GM21360 (cell line): ENCODE measurements at regions not wholly inside any gene's neighbourhood (a gene's known extent, or its start where the extent isn't known, plus 50 kb on each side); places are given as distances from the start of the nearest gene placed in this dataset.
"Not testable (repeated sequence)": the region's sequence is repeated elsewhere in the genome, so short reads cannot be mapped to it uniquely, and the experiment has no call there.

Experiments used
- ATAC-seq: cut with Tn5 transposase; IDR thresholded peaks from one replicate; pipeline ENCODE4 v1.9.1; 2021; ENCODE audit warnings: mild to moderate bottlenecking, moderate library complexity; ENCODE audit not compliant: unreplicated experiment

DNA sequence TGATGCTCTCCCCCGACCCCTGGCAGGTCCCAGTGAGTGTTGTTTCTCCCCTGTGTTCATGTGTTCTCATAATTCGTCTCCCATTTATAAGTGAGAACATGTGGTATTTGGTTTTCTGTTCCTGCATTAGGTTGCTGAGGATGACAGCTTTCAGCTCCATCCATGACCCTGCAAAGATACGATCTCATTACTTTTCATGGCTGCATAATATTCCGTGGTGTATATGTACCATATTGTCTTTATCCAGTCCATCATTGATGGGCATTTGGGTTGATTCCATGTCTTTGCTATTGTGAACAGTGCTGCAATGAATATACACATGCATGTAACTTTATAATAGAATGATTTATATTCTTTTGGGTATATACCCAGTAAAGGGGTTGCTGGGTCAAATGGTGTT is 321.5 kb downstream of the EMP1 start:
- not testable (repeated sequence) for ATAC-seq

DNA sequence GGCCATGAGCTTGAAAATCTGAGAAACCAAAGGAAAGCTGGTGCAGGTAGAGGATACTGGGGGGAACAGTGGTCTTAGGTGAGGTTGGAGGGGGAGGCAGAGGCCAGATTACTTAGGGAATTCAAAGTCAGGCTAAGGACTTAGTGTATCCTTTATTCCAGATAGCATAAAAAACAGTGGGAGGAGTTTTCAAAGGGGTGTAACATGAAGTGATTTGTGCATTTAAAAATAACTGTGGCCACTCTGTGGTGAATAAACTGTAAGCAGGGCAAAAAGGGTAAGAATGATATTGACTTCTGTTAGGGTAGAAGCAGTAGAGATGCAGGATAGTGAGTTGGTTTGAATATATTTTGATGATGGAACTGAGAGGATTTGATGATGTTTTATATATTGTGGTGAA is 313.2 kb downstream of the EMP1 start:
- no peak for ATAC-seq

DNA sequence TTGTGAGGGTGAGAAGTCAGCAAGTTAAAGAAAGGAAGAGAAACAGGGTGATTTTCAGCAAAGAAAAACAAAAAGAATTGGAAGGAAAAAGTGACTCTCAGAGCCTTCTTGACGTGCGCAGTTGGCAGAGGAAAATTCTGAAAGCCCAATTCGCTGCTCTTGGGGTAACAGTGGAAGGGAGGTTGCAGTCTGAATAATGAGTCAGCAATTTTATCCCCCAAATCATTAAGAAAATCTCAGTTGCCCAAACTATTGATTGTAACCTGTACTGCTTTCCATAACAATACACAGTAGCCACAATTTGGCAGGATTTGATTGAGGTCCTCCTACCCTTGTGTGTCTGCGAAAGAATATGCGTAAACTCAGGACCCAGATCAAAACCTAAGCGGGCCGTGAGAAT is 309.1 kb downstream of the EMP1 start:
- ATAC-seq, result no peak

- no peak for ATAC-seq
These were observed 308.7 kb downstream of the EMP1 start for GRCh38 chr12:13505224-13505623.

DNA sequence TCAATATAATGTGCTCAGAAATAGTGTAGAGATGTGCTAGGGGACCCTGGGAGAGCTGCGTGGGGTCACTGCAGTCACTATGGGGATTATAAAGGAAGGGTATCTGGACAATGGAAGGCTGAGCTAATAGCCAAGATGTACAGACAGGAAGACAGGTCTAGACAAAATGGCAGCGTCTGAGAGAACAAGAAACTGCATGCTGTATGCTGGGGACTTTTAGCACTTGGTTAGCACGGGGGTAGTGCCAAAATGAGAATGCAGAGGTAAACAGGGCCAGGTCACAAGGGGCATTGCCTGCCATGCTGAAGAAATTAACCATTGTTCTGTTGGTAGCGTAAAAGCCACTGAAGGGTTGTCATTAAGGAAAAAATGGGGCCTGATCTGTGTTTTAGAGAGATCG is 308.2 kb downstream of the EMP1 start:
- no peak for ATAC-seq

- ATAC-seq, result no peak
These were observed 307.5 kb downstream of the EMP1 start for GRCh38 chr12:13504074-13504473.

DNA sequence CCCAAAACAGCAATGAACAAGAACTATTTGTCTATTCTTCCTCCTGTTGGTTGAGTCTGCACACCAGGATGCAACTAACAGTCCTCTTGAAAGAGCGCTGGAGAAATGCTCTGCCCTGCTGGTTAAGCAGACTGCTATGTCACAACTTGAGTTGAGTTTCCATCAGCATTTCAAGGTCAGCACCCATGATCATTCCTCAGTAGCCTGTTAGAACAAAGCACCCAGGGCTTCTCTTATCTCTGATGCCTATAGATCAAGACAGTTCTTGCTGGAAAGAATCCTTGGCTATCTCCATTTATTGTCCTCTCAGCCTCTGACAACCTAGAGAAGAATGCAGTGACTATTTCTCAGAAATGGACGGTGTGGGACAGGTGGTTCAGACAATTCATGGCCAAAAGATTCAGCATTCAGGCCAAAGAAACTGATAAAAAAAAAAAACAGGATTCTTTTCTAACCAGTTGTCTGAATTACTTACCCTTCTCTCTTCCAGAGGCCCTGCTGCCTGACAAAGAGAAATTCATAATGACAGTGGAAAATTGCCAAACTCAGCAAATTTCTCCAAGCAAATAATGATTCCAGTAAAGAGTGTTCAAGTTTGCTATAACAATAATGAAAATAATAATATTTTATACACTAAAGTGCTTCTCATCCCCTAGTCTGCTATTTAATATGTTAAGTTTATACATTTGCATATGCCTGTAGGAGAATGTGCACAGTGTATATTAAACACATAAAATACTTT is 306.7 kb downstream of the EMP1 start:
- ATAC-seq, result no peak

- ATAC-seq, result no peak
These were observed 302.5 kb downstream of the EMP1 start for GRCh38 chr12:13499008-13499407.

DNA sequence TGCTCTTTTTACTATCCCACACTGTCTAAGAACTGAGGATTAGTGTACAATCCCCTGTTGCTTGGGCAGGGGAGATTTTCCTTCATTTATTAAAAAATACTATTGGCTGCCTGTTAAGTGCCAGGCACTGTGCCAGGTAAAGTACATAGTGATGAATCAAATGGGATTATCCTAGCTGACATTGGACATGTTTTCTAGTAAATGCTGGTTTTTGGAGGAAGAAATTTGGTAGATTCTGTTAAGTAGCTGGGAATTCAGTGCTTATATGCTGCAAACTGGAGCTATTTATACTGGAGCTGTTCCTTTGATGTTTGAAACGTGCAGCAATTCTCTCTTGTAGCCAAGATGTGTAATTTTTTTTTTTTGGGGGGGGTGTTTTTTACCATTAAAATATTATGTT is 299.6 kb downstream of the EMP1 start:
- no peak for ATAC-seq

GRCh38 chr12:13489246-13489645 is 292.7 kb downstream of the EMP1 start:
- no peak for ATAC-seq

DNA sequence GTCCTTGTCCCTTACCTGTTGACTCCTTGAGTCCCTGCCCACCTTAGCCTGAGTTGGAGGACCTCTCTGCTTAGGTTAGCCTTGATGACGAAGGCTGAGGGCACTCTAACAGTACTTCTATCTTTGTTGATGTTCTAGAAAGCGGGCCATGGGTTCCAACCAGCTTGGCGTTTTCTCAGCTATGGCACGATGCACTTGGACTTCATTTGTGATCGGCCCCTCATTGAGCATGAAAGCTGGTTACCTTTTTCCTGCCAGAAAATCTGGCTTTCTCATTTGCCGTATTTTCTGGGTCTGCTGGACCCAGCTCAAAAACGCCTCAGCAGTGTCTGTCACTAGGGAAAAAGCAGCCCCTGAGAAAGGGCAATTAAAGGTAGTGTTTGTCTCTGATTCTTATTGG is 290.8 kb downstream of the EMP1 start:
- ATAC-seq, result no peak

- no peak for ATAC-seq
These were observed 290.3 kb downstream of the EMP1 start for GRCh38 chr12:13486794-13487193.

DNA sequence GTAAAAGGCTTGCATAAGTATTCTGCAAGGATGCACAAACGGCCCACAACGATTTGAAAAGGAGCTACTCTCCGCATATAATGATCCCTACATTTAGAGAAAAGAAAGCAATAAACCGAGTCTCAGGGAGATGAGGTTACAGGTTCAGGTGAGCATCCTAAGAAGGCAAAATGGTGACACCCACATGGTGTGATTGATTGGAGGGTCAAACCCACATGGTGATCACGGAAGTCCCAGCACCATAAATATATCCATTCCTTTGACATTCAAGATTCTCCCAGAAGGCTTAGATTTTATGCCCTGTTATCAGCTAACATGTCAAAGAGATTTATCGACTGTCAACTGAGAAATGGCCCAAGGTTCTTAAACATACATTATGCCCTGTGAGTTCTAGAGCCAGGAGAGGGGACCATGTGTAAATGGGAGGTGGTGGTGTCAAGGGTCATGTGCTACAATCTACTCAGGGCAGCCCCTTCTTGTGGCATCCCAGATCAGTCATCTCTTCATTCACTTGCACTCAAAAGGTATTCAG is 282.2 kb downstream of the EMP1 start:
- ATAC-seq, result no peak

GRCh38 chr12:13474381-13474780 is 277.9 kb downstream of the EMP1 start:
- no peak for ATAC-seq

DNA sequence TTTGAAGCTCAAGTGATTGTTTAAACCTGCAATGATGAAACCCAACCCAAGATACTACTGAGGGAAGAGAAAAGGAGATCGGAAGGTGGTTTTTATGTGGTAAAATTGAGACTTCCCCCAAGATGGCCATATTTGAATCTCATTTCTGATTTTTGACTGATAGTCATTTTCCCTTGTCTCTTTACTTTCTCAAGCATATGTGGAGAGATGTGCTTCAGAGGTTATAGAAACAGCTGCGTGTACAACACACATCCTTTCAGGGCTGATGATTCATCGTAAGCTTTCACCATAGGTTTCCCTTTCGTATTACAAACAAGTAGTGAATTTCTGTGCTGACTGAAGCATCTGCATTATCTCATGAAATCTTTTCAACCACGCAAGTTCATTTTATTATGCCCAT is 276.2 kb downstream of the EMP1 start:
- peak; percentile 98 for ATAC-seq

- no peak for ATAC-seq
These were observed 274.9 kb downstream of the EMP1 start for GRCh38 chr12:13471471-13471870.

DNA sequence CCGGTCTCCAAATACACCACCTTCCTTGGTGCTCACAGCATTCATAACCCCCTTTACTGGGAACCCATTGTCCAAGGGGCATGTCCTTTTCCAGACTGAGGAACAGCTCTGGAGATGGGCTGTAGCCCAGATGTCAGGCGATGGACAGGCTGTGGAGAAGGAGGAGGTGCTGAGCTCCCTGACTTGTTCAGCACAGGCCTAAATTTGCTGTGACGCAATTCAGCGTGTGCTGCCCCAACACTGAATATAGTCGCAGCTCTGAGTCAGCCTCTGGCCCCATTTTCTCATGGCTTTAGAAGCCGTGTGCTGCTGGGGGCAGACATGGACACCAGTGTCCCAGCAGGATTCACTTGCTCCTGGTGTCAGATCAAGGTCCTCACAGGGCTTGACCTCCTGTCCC is 269.1 kb downstream of the EMP1 start:
- ATAC-seq, result no peak

- no peak for ATAC-seq
These were observed 266.7 kb downstream of the EMP1 start for GRCh38 chr12:13463189-13463588.

DNA sequence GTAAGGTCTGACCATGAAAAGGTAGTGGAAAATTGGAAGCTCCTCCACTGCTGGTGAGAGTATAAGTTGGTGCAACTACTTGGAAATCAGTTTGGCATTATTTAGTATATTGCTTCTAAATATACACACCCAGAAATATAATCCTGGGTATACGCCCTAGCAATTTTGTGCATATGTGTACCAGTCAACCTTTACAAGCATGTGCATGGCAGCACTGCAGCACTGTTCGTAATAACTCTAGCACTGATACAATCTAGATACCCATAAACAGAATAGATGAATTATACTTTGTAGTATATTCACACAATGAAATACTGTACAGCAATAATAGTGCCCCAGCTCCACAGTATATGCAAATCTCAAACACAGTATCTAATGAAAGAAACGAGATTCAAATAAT is 265.9 kb downstream of the EMP1 start:
- no peak for ATAC-seq

DNA sequence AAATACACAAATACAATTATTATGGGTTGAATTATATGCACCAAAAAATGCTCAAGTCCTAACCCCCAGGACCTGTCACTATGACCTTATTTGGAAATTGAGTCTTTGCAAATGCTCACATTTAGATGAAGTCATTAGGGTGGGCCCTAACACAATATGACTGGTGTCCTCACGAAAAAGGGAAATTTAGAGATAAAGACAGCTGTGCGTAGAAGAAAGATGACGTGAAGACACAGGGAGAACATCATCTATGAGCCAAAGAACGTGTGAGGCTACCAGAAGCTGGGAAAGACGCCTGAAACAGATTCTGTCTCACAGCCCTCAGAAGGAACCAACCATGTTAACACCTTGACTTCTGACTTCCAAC is 259.2 kb downstream of the EMP1 start:
- no peak for ATAC-seq

DNA sequence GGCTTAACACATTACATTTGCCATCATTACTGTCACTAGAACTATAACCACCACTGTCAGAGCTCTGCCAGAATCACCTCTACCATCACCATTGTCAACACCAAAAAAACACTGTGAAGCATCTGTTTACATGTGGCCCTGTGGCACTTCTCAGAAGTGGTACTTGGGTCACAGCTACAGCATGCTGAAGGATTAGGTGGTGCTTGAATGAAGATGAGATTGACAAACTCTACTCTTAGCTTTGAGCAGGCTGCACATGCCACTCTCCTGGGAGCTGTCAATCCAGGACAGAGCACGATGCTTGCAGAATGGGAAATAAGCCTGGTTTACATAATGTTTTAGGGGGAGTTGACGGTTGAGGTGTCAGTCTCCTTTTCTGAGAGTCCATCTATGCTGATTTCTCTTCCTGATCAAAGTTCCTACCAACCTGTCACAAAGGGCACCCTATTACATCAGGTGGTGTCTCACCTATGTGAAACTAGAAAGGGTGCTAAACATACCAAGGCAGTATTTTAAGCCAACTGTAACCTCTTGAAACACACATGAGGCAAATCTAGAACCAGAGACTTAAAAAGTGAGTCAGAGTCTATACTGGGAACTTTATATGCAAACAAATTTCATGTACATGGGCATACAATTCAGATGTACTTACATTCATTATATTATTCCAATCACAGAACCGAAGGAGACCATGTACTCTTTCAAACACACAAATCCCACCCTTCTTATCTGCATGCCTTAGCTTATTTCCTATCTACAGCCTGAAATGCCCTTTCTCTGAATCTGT is 258.7 kb downstream of the EMP1 start:
- ATAC-seq, result no peak

DNA sequence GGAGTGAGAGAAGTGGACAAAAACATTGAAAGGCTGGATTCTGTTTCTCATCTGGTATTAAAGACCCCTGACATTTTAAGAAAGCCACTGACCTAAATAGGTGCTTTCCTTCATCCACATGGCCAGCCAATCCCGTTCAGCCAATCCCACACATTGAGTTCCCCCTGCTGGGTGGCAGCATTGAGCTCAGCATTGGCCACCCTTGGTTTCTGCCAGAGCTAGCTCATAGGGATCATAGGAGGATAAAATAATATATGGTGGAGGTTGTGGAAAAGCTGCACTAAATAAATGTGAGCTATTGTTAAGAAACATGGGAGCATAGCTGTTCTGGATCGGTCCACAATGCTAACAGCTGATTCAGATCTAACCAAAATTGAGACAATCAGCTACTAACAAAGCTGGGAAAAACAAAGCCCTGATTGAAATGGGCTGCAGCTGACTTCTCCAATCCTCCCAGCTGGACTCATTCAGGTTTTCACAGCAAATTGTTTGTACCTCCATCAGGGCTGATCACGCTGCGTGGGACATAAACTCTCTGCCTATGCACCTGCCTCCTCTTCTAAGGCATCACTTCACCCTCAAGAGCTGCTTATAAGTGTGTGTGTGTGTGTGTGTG is 256.5 kb downstream of the EMP1 start:
- ATAC-seq, result no peak
